ENCODE measurements at regions not wholly inside any gene's neighbourhood (a gene's known extent, or its start where the extent isn't known, plus 50 kb on each side); places are given as distances from the start of the nearest gene placed in this dataset.

GRCh38 chr12:107310621-107311020 lies 217.3 kb upstream of the CRY1 start:
- TF ChIP-seq NPAS2 (CRISPR knock-in tag; IDR thresholded peaks at IDR 0.05; ENCODE audit: borderline replicate concordance): no peak
- no peak for TF ChIP-seq GABPB1 (CRISPR knock-in tag; IDR thresholded peaks at IDR 0.05)
- no peak for TF ChIP-seq POLR2A (IDR thresholded peaks at IDR 0.05; ENCODE audit: insufficient read depth in 1 of 2, low read depth in 2 of 2, low read length in 2 of 2)
- no peak for TF ChIP-seq FOXA3 (CRISPR knock-in tag; IDR thresholded peaks at IDR 0.05)
- TF ChIP-seq SMARCE1 (IDR thresholded peaks at IDR 0.05; ENCODE audit: borderline replicate concordance): no peak
- TF ChIP-seq CTCF (CRISPR knock-in tag; IDR thresholded peaks at IDR 0.05): no peak
